HepG2 (cell line): ENCODE measurements at regions not wholly inside any gene's neighbourhood (a gene's known extent, or its start where the extent isn't known, plus 50 kb on each side); places are given as distances from the start of the nearest gene placed in this dataset.

ENCODE experiments used
- ATAC-seq: fragments of 200-7000 bp; cut with Tn5 transposase; 3 replicates; pipeline ENCODE4 v1.9.1; 2020; ENCODE audit warnings: mild to moderate bottlenecking, moderate library complexity
- BruUV-seq: library from RNA; stranded (reverse); fragments of 400-500 nt; replicated peaks from 2 replicates; lab custom pipeline; 2021; lab: Mats Ljungman, UMichigan
- CTCF ChIA-PET: fragments of 300-600 bp; formaldehyde crosslinking; extraction: SDS; loops from one replicate; lab custom pipeline; 2021; ENCODE audit warnings: low total read pairs, inconsistent platforms, low intra/inter-chr PET ratio; lab: Yijun Ruan, JAX
- POLR2A ChIA-PET: fragments of 350-600 bp; sonication (Branson Sonifier 250); formaldehyde crosslinking; loops from one replicate; lab custom pipeline; 2020; ENCODE audit warnings: antibody characterized with exemption, inconsistent platforms; lab: Yijun Ruan, JAX
- DNase-seq: peaks from one replicate; pipeline ENCODE4 v3.0.0-alpha.2; 2015; ENCODE audit warnings: low spot score
- FAIRE-seq: peaks from 3 replicates; lab custom pipeline; 2011; peaks lifted over from hg19 to GRCh38; lab: Jason Lieb, UNC
- H2AFZ ChIP-seq: one replicate; pipeline ENCODE4 v1.6.1; 2011; ENCODE audit warnings: low read length, inconsistent platforms
- H3K27ac ChIP-seq: fragments of 300-600 bp; 3 replicates; pipeline ENCODE4 v1.8.0; 2011; ENCODE audit warnings: mixed run types, mild to moderate bottlenecking, mixed read lengths, low read length, inconsistent platforms; ENCODE audit not compliant: insufficient read depth; ENCODE audit errors: extremely low read length
- H3K27me3 ChIP-seq, 2 experiments: fragments of 200-600 bp in 1 of 2; 2 replicates in 1 of 2; 3 replicates in 1 of 2; pipeline versions ENCODE4 v1.6.0 to v1.8.0; 2011; ENCODE audit warnings: low read length in 2 of 2, mild to moderate bottlenecking in 2 of 2, moderate library complexity in 2 of 2, inconsistent platforms in 1 of 2; ENCODE audit not compliant: insufficient read depth in 2 of 2, control insufficient read depth in 1 of 2
- H3K36me3 ChIP-seq, 2 experiments: fragments of 200-600 bp in 1 of 2; replicated peaks in 1 of 2; 2 replicates in 1 of 2; 3 replicates in 1 of 2; pipeline versions ENCODE4 v1.5.1 to v1.8.0; 2011; ENCODE audit warnings: low read length in 2 of 2, inconsistent platforms in 1 of 2; ENCODE audit not compliant: insufficient read depth in 2 of 2, control insufficient read depth in 1 of 2
- H3K4me1 ChIP-seq: 2 replicates; pipeline ENCODE4 v1.5.1; 2012; ENCODE audit warnings: low read length, inconsistent platforms; ENCODE audit not compliant: insufficient read depth
- H3K4me2 ChIP-seq: 2 replicates; pipeline ENCODE4 v1.6.0; 2011; ENCODE audit warnings: low read depth, low read length, inconsistent platforms
- H3K4me3 ChIP-seq, 3 experiments: fragments of 200-600 bp in 1 of 3; sonication (generic), shearing (Covaris generic) in 1 of 3; replicated peaks in 1 of 3; 2 replicates each; pipeline ENCODE4 v1.5.1; 2011 to 2016; ENCODE audit warnings: low read length in 3 of 3, inconsistent platforms in 2 of 3, low read depth in 2 of 3, mild to moderate bottlenecking in 2 of 3, control low read depth in 1 of 3, mixed read lengths in 1 of 3; ENCODE audit not compliant: insufficient read depth in 1 of 3
- H3K79me2 ChIP-seq: one replicate; pipeline ENCODE4 v1.6.1; 2011; ENCODE audit warnings: low read length, inconsistent platforms; ENCODE audit not compliant: insufficient read depth
- H3K9ac ChIP-seq: 2 replicates; pipeline ENCODE4 v1.6.0; 2011; ENCODE audit warnings: mild to moderate bottlenecking, low read depth, low read length, inconsistent platforms; ENCODE audit not compliant: insufficient read depth
- H3K9me3 ChIP-seq: 2 replicates; pipeline ENCODE4 v1.5.1; 2012; ENCODE audit warnings: mild to moderate bottlenecking, low read length
- H4K20me1 ChIP-seq: 2 replicates; pipeline ENCODE4 v1.6.0; 2011; ENCODE audit warnings: inconsistent platforms, mild to moderate bottlenecking, low read length, moderate library complexity; ENCODE audit not compliant: insufficient read depth
- CBX1 ChIP-seq: IDR thresholded peaks from one replicate; pipeline ENCODE4 v1.6.1; 2016; ENCODE audit warnings: antibody characterized with exemption, low read depth
- IKZF1 ChIP-seq: fragments of 450-650 bp; IDR thresholded peaks from 2 replicates; pipeline ENCODE4 v1.7.1; 2016
- SNAPC4 ChIP-seq: sonication (generic); formaldehyde crosslinking; IDR thresholded peaks from 2 replicates; pipeline ENCODE4 v1.4.0; 2020; ENCODE audit warnings: mild to moderate bottlenecking, missing genetic modification reagents
- ZFP36L1 ChIP-seq: sonication (generic); formaldehyde crosslinking; IDR thresholded peaks from 2 replicates; pipeline ENCODE4 v1.8.0; 2022; ENCODE audit warnings: mild to moderate bottlenecking, missing genetic modification reagents, moderate library complexity
- ZFYVE20 ChIP-seq: sonication (generic); formaldehyde crosslinking; IDR thresholded peaks from 2 replicates; pipeline ENCODE4 v1.8.0; 2023; ENCODE audit warnings: low read depth, mild to moderate bottlenecking, moderate library complexity, missing genetic modification reagents, borderline replicate concordance
- WGBS: methylation state at CpG from one replicate; pipeline ENCODE4 v1.1.6; 2017; ENCODE audit warnings: low lambda C conversion rate; 5-methylcytosine and 5-hydroxymethylcytosine counted together
- in situ Hi-C: cut with HindIII; loops from 2 replicates; pipeline ENCODE4 v1.10.0; 2017; ENCODE audit warnings: low pct_unique_long_range_greater_than_20kb; ENCODE audit not compliant: extremely low pct_ligation_motif_present
- intact Hi-C: fragments of 100-400 bp; cut with micrococcal nuclease; formaldehyde crosslinking; loops from one replicate; pipeline ENCODE4 v1.10.0; 2022; ENCODE audit not compliant: unreplicated experiment

GRCh38 chr21:33155422-33155821, 74.3 kb upstream of the IFNAR2 start:
- no peaks in the 10 kb centered on the region for H3K36me3 ChIP-seq
- ATAC-seq (no peak), DNase-seq (no peak), FAIRE-seq (no peak)
- H3K79me2 ChIP-seq: no peaks in the 10 kb centered on the region
- no peak overlapping the region for H3K27ac ChIP-seq
- intact Hi-C loops (no loop called here), in situ Hi-C loops (no loop called here)
- H3K4me1 ChIP-seq: no peaks in the 10 kb centered on the region
- WGBS: 15% methylated on average over 6 of the region's 6 CpGs
- no peaks in the 10 kb centered on the region; the same call in 1 of the 2 replicates for H3K9me3 ChIP-seq
- H3K4me3 ChIP-seq: no peak overlapping the region
- peaks cover 5 to 26% of the 10 kb centered on the region in 2 experiments; a peak in 3 of 5 replicates for H3K27me3 ChIP-seq
- TF ChIP-seq ZFP36L1 (no peak), ZFYVE20 (CRISPR knock-in tag) (no peak), CBX1 (no peak), SNAPC4 (no peak), IKZF1 (no peak)
- no peaks in the 10 kb centered on the region for H4K20me1 ChIP-seq
- H3K4me2 ChIP-seq: no peak overlapping the region
- no peak overlapping the region for H3K9ac ChIP-seq
- BruUV-seq: no TSS peak
- no peak overlapping the region for H2AFZ ChIP-seq
- ChIA-PET POLR2A (no interaction called here), CTCF (no interaction called here)
